DMS 273 (cell line): ENCODE measurements at regions not wholly inside any gene's neighbourhood (a gene's known extent, or its start where the extent isn't known, plus 50 kb on each side); places are given as distances from the start of the nearest gene placed in this dataset.
"Not testable (repeated sequence)": the region's sequence is repeated elsewhere in the genome, so short reads cannot be mapped to it uniquely, and the experiment has no call there.

Source experiments
- DNase-seq: peaks from one replicate; lab custom pipeline; 2025; ENCODE audit not compliant: unreplicated experiment; lab: John Stamatoyannopoulos, UW

DNA sequence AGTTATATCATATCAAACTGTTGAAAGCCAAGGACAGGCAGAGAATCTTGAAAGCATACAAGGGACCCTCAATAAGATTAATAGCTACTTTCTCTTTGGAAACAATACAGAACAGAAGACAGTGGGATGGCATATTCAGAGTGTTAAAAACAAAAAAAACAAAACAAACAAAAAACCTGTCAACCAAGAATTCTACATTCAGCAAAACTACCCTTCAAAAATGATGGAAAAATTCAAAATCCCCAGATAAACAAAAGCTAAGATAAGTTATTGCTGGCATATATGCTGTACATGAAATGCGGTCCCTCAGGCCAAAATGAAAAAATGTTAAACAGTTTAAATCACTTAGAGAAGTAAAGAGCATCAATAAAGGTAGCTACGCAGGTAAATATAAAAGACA is 425.1 kb downstream of the ACTL7B start:
- no peak for DNase-seq

DNA sequence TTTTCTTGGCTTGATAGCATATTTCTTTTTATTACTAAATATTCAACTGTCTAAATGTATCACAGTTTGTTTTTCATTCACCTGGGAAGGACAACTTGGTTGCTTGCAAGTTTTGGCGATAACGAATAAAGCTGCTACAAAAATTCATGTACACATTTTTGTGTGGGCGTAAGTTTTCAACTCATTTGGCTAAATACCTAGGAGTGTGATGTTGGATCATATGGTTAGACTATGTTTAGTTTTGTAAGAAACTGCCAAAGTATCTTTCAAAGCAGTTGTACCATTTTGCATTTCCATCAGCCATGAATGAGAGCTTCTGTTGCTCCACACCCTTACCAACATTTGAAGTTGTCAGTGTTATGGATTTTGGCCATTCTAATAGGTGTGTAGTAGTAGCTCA is 428.0 kb downstream of the ACTL7B start:
- no peak for DNase-seq

DNA sequence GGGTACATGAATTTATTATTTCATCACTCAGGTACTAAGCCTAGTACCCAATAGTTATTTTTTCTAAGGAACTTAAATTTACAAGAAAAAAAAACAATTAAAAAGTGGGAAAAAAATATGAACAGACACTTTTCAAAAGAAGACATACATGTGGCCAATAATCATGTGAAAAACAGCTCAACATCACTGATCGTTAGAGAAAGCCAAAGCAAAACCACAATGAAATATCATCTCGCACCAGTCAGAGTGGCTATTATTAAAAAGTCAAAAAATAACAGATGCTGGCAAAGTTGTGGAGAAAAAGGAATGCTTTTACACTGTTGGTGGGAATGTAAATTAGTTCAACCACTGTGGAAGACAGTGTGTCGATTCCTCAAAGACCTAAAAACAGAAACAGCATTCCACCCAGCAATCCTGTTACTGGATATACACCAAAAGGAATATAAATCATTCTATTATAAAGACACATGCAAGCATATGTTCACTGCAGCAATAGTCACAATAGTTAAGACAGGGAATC is 429.3 kb downstream of the ACTL7B start:
- not testable (repeated sequence) for DNase-seq

DNA sequence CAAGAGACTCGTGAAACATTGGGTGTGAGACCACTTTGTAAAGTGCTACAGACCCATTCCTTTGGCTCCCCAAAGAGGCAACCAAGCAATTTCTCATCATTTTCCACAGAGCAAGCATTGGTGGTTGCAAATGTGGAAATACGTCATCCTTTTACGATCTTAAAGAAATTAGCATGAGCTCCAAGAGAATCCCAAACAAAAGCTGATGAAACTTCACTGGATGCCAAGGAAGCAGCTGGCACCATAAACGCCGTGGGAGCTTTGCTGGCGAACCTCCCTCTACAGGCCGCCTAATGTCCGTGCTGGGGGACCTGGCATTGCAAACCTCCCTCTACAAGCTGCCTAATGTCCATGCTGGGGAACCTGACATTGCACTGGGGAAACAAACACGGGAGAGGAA is 432.4 kb downstream of the ACTL7B start:
- peak; percentile 74 for DNase-seq

DNA sequence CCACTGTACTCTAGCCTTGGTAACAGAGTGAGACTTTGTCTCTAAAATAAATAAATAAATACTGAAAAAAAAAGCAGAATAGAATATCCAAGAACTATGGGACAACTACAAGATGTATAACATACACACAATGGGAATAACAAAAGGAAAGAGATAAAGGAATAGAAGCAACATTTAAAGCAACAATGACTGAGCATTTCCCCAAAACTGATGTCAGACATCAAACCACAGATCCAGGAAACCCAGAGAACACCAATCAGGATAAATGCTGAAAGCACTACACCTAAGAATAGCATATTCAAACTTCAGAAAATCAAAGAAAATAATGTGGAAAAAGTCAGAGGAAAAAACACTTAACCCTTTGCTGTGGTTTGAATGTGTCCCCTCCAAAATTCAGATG is 436.4 kb downstream of the ACTL7B start:
- DNase-seq: no peak

DNA sequence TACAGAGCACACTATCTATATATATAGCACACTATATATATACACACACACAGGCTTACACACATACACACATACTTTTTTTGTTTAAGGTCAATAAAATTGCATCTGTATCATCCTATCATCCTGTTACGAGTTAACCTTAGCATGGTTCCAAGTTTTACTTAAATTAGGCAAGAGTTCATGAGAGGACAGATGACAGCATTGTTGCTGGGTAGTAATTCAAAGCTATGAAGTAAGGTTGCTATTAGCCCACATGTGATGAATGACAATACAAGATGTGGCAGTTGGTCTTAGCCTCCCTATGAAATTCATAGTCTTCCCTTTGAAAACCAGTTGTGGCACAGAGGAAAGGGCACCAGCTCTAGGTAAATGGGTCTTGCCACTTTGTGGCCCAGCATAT is 438.1 kb downstream of the ACTL7B start:
- DNase-seq: no peak

DNA sequence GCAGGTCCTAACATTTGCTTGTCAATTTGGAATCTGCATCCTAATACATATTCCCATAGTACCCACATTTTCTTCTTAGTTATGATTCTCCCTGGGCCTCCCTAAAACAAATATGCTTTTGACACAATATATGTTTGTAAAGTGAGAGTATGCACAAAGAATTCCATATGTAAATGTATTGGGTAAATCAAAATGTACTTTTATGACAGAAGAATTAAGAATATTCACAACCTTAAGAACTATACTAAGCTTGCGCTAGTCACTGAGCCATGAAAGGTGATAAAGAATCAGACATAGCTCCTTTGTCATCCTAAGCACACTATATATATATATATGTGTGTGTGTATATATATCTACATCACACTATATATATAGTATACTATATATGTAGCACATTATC is 438.5 kb downstream of the ACTL7B start:
- DNase-seq: no peak

DNA sequence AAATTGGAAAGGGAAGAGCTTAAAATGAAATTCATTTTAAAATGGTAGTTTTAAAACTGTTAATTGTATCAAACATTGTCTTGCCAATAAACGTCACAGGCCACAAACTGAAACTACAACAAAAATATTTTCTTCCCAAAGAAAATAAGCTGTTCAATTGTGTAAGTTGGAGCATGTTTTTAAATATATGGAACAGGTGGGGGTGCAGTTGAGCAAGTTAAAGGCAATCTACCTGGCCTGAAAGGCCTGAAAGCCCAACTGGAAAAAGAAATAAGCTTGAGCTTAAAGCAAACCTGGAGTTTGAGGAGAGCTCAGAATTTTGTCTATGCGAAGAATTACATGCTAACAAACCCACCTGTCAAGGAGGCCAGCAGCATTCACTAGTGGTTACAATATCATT is 439.5 kb downstream of the ACTL7B start:
- no peak for DNase-seq

DNA sequence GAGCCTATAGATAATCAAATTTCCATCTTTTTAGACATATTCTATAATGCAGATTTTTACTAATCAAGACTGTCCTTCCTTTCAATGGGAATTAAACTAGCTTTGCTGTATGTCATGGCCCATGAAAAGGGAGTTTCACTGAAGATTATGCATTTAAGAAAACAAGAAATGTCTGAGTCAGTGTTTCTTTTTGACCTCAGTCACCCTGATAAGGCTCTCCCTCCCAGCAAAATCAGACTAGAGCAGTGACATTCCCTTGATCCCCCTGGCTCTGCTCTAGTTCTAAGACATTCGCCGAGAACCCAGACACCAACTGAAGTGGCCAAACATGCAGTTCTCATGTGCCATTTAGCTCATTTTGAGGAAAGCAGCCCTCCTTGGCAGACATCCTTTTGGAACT is 442.0 kb downstream of the ACTL7B start:
- no peak for DNase-seq

DNA sequence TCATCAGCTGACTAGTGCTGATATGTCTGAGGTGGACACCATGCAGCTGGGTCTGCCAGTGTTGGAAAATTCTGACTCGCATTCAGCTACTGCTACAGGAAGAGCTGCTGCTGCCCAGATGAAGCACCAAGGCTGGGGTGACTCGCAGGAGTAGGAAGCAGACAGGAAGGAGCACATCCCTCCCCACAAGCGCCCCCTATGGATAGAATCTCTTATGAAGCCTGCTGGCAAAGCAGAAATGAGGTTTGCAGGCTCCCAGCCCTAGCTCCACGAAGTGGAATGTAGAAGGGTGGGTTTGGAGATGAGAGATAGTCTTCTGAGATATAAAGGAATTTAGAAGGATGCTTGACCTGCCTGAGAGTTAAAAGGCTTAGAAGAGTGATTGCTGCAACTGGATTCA is 443.0 kb downstream of the ACTL7B start:
- peak; percentile 27 for DNase-seq

DNA sequence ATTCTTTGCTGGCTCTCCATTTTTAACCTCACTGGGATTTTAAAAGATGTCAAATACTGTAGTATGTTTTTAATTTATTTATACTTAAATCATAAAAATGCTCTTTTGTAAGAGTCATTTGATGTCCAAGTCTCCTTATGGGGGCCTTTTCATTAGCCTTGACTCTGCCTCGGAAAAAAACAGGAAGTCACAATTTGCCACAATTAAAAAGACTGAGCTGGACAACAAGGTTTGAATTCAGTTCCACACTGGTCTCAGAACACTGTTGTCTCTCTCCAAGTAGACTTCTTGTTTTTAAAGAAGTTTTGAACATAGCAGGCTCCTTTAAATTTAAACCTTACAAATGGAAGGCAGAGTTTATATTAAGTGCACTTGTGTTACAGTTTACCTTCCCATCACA is 444.2 kb downstream of the ACTL7B start:
- no peak for DNase-seq

DNA sequence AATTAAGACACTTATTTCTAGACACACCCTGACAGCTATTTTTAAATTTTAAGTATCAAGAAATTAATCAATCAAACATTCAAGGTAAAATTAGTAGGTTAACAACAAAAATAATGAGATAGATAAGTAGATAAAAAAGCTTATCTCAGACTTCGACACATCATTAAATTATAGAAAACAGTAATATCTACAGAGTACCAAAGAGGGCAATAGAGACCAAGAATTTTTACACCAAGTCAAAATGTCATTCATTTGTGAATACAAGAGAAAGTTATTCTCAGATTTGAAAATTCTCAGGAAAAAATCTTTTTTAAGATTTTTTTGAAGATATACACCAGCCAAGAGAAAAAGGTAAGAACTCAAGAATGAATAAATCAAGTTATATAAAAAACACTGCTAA is 445.6 kb downstream of the ACTL7B start:
- DNase-seq: no peak

DNA sequence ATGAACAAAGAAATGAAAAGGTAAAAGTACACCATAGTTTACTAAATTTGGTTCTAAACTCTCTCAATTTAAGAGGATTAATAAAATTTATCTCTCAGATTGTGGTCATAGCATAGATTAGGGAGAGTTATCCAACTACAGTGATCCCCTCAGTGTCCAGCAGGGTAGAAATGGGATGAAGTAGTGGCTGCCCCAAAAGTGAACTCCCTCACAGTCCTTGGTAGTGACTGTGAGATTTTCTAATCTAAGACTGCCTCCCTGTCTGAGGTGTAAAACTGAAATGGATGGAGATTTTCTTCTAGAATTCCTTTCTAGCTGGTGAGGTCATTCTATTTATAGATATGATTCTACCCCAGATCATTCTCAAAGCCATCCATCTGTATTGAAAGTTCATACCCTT is 455.5 kb downstream of the ACTL7B start:
- DNase-seq: peak; percentile 3

DNA sequence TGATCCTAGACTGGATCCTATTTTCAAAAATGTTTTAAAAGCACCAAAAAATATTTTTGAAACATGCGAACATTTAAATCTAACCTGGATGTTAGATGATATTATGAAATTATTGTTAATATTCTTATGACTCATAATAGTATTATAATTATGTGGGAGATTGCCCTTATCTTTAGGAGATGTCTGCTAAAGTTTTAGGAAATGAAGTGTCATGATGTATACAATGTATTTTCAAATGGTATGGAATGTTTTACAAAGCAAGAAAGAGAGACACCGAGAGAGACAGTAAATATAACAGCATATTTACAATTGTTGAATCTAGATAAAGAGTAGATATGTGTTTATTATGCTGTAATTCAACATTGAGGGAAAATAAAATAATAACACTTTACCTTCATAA is 455.9 kb downstream of the ACTL7B start:
- no peak for DNase-seq

DNA sequence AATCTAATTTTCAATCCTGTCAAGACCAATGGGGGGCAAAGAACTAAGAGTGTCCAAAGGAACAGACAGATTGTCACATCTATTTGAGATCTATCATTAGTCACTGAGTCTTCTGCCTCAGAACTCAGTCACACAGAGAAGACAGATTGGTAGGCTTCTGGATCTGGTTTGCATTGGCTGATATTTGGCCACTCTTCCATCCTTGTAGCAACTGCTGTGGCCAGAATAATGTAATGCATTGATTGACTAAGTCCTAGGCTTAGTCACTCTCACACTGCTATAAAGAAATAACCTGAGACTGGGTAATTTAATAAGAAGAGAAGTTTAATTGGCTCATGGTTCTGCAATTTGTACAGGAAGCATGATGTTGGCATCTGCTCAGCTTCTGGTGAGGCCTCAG is 458.5 kb downstream of the ACTL7B start:
- no peak for DNase-seq

DNA sequence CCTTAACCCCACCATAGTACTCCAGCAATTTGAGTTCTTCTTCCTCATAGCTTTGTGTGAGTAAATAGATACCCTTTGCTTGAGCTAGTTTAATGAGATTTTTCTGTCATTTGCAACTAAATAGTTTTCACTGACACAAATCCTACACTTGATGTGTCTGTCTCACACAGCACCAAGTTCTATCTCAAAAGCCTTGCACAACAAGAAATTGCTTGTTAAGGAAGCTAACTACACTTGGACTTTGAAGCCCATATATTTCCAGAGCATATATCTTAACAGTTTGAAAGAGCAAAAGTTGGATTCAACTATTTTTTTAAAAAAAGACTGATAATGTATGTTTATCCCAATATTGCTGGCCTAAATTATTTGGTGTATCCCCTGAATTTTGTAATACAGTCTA is 459.2 kb downstream of the ACTL7B start:
- no peak for DNase-seq

DNA sequence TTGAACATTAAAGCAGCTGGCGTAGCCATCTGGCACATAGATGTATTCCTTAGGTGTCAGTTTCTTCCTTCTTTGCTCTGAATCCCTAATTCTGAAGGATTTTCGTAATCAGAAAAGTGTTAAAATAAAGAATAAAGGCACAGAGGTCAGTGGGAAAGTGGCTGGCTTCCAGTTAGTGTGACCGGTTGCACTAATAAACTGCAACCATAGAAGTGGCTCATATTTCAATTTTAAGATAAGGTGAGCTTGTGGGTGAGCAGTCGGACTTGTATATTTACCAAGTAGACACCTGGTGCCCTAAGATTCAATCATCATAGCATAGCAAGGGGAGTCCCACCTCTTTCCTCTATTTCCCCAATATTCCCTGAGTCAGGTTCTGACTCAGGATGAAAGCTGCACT is 459.6 kb downstream of the ACTL7B start:
- peak; percentile 39 for DNase-seq

DNA sequence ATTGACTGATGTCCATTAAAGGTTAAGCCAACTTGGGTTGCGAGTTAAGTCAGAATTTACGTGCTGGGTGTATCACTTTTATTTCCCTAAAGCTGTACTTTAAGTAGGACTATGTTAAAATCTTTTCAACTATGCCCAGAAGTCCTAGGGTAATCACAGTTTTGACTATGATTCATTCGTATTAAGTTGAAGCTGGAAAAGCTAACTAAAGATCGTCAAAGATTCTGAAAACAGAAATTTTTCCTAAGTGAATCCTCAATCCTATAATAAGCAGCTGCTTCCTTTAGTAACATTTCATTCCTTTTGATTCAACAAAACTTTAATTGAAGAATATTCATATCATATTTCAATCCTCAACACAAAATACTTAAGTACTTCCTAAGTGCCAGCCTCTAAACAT is 460.4 kb downstream of the ACTL7B start:
- DNase-seq: no peak

DNA sequence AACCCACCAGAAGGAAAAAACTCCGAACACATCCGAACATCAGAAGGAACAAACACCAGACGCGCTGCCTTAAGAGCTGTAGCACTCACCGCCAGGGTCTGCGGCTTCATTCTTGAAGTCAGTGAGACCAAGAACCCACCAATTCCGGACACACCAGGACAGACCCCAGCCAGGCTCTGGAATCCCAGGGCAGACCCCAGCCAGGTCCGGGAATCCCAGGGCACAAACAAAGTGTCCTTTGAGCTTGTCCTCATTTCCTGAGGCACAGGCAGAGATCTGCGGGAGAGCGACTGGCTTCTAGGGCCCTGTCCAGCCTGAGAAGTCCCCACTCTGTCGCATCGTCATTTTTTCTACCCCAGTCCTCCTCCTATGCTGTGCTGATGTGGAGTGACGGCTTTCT is 461.1 kb downstream of the ACTL7B start:
- no peak for DNase-seq

DNA sequence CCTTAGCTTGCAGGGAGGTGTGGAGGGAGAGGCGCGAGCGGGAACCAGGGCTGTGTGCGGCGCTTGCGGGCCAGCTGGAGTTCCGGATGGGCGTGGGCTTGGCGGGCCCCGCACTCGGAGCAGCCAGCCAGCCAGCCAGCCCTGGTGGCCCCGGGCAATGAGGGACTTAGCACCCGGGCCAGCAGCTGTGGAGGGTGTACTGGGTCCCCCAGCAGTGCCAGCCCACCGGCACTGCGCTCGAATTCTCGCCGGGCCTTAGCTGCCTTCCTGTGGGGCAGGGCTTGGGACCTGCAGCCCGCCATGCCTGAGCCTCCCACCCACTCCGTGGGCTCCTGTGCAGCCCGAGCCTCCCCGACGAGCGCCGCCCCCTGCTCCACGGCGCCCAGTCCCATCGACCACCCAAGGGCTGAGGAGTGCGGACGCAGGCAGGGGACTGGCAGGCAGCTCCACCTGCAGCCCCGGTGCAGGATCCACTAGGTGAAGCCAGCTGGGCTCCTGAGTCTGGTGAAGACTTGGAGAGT is 462.2 kb downstream of the ACTL7B start:
- not testable (repeated sequence) for DNase-seq

DNA sequence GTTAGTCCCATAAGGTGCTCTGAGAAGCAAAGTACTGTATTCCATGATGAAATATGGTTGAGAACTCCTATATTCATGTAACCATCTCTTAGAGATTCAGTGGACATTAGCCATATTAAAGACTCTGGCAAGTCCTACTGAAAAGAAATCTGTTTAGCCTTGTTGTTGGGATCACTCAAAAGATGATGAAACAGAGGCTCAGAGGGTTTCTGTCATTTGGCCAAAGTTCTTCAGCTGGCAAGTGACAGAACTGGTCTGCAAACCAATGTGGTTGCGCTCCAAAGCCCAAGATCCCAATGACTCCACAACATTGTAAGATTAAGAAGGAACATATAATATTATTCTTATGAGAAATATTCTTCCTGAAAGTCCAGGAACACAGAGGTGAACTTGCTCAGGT is 462.9 kb downstream of the ACTL7B start:
- DNase-seq: no peak

DNA sequence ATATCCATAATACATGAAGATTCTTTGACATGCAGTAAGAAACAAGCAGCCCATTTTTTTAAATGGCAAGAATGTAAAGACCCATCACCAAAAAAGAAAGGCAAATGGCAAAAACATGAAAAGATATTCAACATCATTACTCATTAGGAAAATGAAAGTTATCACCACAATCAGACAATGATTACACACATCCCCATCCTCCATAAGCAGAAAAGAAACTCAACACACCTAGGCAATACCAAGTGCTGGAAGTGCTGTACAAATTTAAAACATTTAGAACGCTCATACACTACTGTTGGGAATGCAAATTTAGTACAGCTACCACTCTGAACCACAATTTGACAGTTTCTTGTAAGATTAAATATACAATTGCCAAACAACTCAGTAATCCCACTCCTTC is 466.7 kb downstream of the ACTL7B start:
- DNase-seq: no peak

DNA sequence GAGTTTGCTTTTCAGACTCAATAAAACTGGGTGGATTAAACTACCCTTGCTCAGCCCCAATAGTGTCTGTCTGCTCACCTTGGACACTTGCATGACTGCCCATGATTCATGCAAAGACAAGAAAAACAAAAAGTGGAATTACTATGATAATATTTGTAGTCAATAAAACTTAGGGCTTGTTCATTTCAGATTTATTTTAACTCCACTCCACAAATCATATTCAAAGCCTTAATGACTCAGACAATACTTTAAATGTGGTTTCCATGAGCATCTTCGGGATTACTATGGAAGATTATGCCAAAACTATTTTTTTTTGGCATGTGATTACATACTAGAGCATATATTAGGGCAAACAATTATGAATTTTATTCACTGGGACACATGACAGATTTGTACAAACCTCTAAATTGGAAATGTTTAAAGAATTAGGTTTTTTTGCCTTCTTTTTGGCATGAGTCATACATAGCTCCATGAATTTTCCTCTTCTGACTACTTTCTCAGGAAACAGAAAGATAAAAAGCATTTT is 468.9 kb downstream of the ACTL7B start:
- DNase-seq: no peak
